ENCODE measurements at regions not wholly inside any gene's neighbourhood (a gene's known extent, or its start where the extent isn't known, plus 50 kb on each side); places are given as distances from the start of the nearest gene placed in this dataset.
"Not testable (repeated sequence)": the region's sequence is repeated elsewhere in the genome, so short reads cannot be mapped to it uniquely, and the experiment has no call there.

GRCh38 chr7:46091071-46091470, 170.0 kb upstream of the IGFBP3 start:
- no peaks in the 10 kb centered on the region for H3K36me3 ChIP-seq
- H3K27ac ChIP-seq = no peak overlapping the region
- no peak for ATAC-seq
- WGBS, 2 donors = 31 to 49% methylated on average over 1 of the region's 1 CpG
- H3K27me3 ChIP-seq = no peaks in the 10 kb centered on the region
- intact Hi-C loops (cut with DNase I) = no loop called here
- no peaks in the 10 kb centered on the region for H3K4me1 ChIP-seq
- no peak for FAIRE-seq
- DNase-seq = no peak
- no peak for TF ChIP-seq CTCF (IDR thresholded peaks at IDR 0.05)
- H3K9me3 ChIP-seq = peaks cover 0 to 3% (median 0%) of the 10 kb centered on the region in 4 donors
- no peak overlapping the region for H3K4me3 ChIP-seq

- no peak for ATAC-seq
- intact Hi-C loops (cut with DNase I) = no loop called here
- 70 to 74% methylated on average over 1 of the region's 1 CpG for WGBS, 2 donors
Measured at GRCh38 chr7:46089281-46089680, 168.2 kb upstream of the IGFBP3 start.

GRCh38 chr7:46088486-46088885, 167.4 kb upstream of the IGFBP3 start:
- FAIRE-seq; H3K4me1 ChIP-seq; H3K9me3 ChIP-seq; H3K27me3 ChIP-seq; H3K27ac ChIP-seq; DNase-seq; intact Hi-C loops (cut with DNase I); ATAC-seq; H3K36me3 ChIP-seq; H3K4me3 ChIP-seq: not testable (repeated sequence)
- WGBS, 2 donors = 87 to 90% methylated on average over 2 of the region's 2 CpGs

More at GRCh38 chr7:46089281-46089680, 168.2 kb upstream of the IGFBP3 start:
- no peaks in the 10 kb centered on the region for H3K27me3 ChIP-seq
- TF ChIP-seq CTCF (IDR thresholded peaks at IDR 0.05) = no peak
- H3K36me3 ChIP-seq = no peaks in the 10 kb centered on the region
- H3K9me3 ChIP-seq = peaks cover 0 to 3% (median 0%) of the 10 kb centered on the region in 4 donors
- H3K4me1 ChIP-seq = no peaks in the 10 kb centered on the region
- no peak for DNase-seq
- no peak overlapping the region for H3K4me3 ChIP-seq
- no peak overlapping the region for H3K27ac ChIP-seq
- no peak for FAIRE-seq

- ATAC-seq = no peak
- no peaks in the 10 kb centered on the region for H3K4me1 ChIP-seq
- H3K9me3 ChIP-seq = no peaks in the 10 kb centered on the region
- intact Hi-C loops (cut with DNase I) = no loop called here
- WGBS, 2 donors = 80 to 82% methylated on average over 4 of the region's 4 CpGs
- no peaks in the 10 kb centered on the region for H3K27me3 ChIP-seq
- H3K4me3 ChIP-seq = no peak overlapping the region
- H3K27ac ChIP-seq = no peak overlapping the region
- no peaks in the 10 kb centered on the region for H3K36me3 ChIP-seq
- TF ChIP-seq CTCF (IDR thresholded peaks at IDR 0.05) = no peak
- DNase-seq = no peak
- FAIRE-seq = no peak
Measured at GRCh38 chr7:46080595-46081159, 159.6 kb upstream of the IGFBP3 start.

GRCh38 chr7:46079421-46079820, 158.3 kb upstream of the IGFBP3 start:
- WGBS, 2 donors = 53 to 73% methylated on average over 2 of the region's 2 CpGs
- intact Hi-C loops (cut with DNase I) = no loop called here
- DNase-seq (no peak), ATAC-seq (no peak), FAIRE-seq (no peak)
- Histone ChIP-seq H3K9me3 (no peaks in the 10 kb centered on the region), H3K36me3 (no peaks in the 10 kb centered on the region), H3K27ac (no peak overlapping the region), H3K27me3 (no peaks in the 10 kb centered on the region), H3K4me1 (no peaks in the 10 kb centered on the region), H3K4me3 (no peak overlapping the region)
- no peak for TF ChIP-seq CTCF (IDR thresholded peaks at IDR 0.05)
